IPS DF 4.7 (cell line): ENCODE measurements at regions not wholly inside any gene's neighbourhood (a gene's known extent, or its start where the extent isn't known, plus 50 kb on each side); places are given as distances from the start of the nearest gene placed in this dataset.
"Not testable (repeated sequence)": the region's sequence is repeated elsewhere in the genome, so short reads cannot be mapped to it uniquely, and the experiment has no call there.

ENCODE experiments used
- DNase-seq: peaks from one replicate; pipeline ENCODE4 v3.0.0-alpha.2; 2013; ENCODE audit warnings: low spot score; ENCODE audit errors: extremely low read depth

- no peak for DNase-seq
These were observed 324.9 kb downstream of the NAF1 start for GRCh38 chr4:162841753-162842152.

DNA sequence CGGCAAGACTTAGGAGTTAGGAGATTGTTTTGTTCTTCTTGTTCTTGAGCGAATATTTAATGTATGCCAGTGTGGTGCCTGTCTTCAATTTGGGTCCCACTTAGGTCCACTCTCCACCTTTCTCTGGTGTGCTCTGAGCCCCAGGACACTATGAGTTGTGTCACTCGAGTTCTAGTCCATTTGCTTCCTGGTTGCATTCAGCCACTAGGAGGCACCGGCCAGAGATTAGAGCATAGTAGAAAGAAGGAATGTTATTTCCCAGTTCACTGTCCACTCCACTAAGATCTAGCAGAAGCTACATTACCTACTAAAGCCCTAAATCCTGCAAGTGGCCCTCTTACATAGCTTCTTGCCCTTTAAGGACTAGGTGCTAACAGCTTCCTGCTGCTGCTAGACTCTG lies 326.9 kb downstream of the NAF1 start:
- peak; percentile 9 for DNase-seq

GRCh38 chr4:162838671-162839070 lies 328.0 kb downstream of the NAF1 start:
- no peak for DNase-seq

GRCh38 chr4:162837679-162838078 lies 329.0 kb downstream of the NAF1 start:
- DNase-seq, result no peak

DNA sequence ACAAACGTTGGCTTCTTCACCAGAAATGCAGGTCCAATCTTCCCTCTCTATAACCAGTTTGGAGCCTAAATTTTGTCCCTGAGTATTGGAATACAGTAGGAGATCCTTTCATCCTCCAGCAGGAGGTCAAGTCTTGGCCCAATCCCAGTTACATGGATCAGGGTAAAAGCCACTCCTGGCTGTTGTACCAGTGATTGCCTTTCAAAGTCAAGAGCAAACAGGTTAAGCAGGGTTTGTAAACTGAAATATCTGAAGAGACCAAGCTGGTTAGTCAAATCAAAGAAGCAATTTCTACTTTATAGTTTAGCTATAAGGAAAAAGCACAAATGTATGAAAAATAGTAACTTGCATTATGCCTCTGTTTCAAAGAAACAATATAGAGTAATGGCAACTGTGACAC lies 329.4 kb downstream of the NAF1 start:
- DNase-seq, result no peak

- no peak for DNase-seq
These were observed 329.9 kb downstream of the NAF1 start for GRCh38 chr4:162836773-162837172.

DNA sequence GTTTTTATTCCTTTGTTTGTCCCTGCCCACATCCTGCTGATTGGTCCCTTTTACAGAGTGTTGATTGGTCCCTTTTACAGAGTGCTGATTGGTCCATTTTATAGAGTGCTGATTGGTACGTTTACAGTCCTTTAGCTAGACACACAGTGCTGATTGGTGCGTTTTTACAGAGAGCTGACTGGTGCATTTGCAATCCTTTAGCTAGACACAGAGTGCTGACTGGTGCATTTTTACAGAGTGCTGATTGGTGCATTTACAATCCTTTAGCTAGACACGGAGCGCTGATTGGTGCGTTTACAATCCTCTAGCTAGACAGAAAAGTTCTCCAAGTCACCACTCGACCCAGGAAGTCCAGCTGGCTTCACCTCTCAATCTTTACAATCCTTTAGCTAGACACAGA lies 330.4 kb downstream of the NAF1 start:
- not testable (repeated sequence) for DNase-seq

DNA sequence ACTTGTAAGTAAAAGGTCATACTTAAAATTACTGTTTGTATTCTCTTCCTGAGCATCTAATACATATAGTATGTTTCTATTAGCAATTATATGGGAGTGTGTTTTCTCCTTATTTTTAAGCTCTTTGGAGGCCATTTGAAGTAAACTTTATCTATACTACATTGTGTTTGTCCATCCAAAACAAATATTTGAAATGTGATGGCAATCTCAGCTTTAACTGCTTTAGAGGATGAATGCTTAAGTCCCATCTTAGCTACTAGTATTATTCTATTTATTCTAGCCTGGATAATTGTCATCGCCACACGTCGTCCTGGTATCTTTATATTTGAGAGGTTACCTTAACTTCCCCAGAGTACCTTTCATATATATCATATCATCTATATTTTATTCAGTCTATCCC lies 335.8 kb downstream of the NAF1 start:
- DNase-seq, result no peak

GRCh38 chr4:162817374-162817773 lies 349.3 kb downstream of the NAF1 start:
- not testable (repeated sequence) for DNase-seq

- no peak for DNase-seq
These were observed 362.3 kb downstream of the NAF1 start for GRCh38 chr4:162804351-162804924.

DNA sequence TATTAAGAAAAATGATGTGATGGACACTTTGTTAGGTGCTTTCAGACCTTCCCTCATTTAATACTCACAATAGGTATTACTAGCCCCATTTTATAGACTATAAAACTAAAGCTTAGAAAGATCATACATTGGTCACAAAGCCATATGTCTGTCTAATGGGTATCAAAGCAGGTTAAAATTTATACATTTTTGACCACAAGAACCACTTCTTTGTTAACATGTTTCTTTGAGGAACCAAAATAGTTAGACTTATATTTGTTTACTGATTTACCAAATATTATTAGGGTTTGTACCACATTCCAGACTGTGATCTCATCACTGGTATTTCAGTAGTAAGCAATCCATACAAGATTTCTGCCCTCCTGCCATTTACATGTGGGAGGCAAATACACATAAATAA lies 363.3 kb downstream of the NAF1 start:
- DNase-seq, result no peak

DNA sequence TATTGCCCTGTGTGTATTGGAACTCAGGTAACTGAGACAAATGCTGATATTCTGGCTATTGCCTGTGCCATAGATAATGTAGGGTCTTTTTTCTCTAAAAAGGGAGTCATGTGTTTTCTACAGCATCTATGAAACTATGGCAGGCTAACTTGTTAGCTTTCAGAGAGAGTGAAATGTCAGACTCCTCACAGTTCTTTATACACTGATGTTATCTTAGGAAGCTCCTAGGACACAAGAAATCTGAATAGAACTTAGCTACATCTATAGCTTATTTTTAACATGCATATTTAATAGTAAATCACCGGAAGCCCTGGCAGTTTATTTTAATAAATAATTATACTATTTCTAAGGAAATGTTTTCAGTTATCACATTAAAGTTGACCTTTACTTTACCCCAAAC lies 369.6 kb downstream of the NAF1 start:
- no peak for DNase-seq

DNA sequence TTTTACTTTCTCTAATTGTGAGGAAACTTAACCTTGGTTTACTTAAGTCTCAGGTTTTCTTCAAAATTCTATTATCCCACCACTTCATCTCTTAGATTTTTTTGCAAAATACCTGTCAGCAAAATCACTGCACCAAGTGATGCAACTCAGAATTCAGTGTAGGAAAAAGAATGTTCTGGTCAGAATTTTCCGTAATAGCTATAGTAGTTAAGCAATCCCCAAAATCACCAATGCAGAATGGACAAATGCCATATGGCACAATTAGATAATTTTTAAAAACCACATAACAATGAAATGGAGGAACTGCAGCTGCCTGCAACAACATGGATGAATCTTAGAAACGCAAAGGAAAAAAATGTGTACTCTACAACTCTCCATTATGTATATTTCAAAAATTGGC lies 373.1 kb downstream of the NAF1 start:
- no peak for DNase-seq

DNA sequence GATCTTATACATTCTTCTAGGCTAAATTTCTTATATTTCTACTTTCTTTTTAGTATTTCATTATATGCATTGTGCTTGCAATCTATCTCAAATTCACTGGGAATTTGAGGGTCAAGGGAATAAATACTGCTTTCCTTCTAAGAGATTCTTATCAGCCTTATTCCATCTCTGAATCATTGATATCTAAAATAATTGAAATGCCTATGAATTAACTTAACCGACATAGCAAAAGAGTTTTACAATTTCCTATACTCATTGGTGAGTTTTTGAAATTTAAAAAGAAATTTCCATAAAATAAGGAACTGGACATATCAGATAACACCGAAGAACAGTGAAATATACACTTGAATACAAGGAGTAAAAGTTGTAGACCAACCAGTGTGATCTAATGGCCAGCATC lies 373.7 kb downstream of the NAF1 start:
- no peak for DNase-seq

GRCh38 chr4:162791226-162791625 lies 375.5 kb downstream of the NAF1 start:
- DNase-seq, result no peak

- no peak for DNase-seq
These were observed 379.6 kb downstream of the NAF1 start for GRCh38 chr4:162787120-162787519.

DNA sequence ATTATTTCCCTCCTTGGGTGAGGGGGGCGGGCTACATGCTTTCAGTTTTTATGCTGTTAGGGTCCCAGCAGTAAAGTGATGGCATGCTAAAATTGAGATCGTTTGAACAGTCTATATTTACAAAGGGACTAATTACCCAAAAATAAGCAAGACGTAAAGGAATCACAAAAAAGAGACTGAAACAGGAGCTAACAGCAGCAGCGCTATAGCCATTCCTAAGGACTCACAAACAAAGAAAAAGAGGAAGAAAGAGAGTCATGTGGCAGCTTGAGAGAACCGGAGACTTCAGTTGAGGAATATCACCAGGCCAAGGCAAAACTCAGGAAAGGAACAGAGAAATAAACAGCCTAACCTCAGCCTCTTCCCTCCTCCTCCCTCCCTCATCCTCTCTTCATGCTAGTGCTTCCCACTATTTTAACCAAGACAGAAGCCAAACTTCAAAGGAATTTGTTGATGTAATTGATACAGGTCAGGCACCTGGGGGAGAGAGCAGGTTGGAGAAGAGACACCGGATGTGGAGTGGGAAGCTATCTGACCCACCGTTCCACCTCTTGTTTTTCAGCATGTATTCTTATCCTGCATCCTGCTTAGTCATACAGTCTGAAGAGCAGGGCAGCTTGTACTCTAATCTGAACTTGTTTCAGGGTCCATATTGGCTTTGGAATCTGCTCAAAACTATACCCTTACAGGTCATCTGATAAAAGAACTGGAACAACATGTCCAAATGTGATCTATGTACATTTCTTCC lies 383.7 kb downstream of the NAF1 start:
- DNase-seq, result no peak

- DNase-seq, result no peak
These were observed 384.5 kb downstream of the NAF1 start for GRCh38 chr4:162782096-162782777.

- DNase-seq, result no peak
These were observed 395.8 kb downstream of the NAF1 start for GRCh38 chr4:162770761-162771490.

DNA sequence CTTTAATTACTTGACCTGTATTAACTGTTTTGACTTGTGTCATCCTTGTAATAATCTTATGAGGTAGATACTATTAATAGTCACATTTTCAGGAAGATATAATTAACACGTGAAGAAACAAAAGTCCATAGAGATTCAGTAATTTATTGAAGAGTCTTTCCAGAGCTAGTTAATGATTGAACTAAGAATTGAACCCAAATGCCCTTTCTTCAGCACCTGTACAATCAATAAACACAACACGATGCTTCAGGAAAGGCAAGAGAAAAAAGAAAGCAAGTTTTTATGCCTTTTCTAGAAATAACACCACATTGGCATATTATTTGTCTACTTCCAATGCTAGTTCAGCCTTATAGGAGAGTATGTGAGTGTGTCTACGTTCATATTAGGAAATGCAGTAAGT lies 399.6 kb downstream of the NAF1 start:
- no peak for DNase-seq

DNA sequence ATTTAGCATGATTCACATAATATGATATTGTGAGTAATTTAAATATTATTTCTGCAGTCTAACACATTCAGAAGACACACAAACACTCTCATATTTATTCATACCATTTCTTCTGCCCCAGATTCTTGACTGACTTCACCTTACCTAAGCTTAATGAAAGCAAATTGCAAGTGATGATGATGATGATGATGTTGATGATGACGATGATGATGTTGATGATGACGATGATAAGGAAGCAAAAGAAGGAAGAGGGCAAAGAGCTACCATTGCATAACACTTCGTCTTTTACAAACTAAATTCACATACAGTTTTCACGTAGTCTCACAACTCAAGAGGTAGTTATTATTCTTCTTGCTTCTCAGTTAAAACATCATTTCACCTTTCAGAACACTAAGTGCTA lies 404.7 kb downstream of the NAF1 start:
- no peak for DNase-seq

- not testable (repeated sequence) for DNase-seq
These were observed 426.5 kb downstream of the NAF1 start for GRCh38 chr4:162740228-162740627.
